Epidermal melanocyte (primary cell): ENCODE measurements at regions not wholly inside any gene's neighbourhood (a gene's known extent, or its start where the extent isn't known, plus 50 kb on each side); places are given as distances from the start of the nearest gene placed in this dataset.
A peak's percentile ranks its signal among the peaks of the same experiment; 100 is the strongest.

Experiments
- DNase-seq: peaks from one replicate; pipeline ENCODE4 v3.0.0; 2011; ENCODE audit warnings: low spot score; ENCODE audit not compliant: insufficient read length

GRCh38 chr2:219893541-219893940 is 266.1 kb downstream of the SLC4A3 start:
- DNase-seq: no peak

DNA sequence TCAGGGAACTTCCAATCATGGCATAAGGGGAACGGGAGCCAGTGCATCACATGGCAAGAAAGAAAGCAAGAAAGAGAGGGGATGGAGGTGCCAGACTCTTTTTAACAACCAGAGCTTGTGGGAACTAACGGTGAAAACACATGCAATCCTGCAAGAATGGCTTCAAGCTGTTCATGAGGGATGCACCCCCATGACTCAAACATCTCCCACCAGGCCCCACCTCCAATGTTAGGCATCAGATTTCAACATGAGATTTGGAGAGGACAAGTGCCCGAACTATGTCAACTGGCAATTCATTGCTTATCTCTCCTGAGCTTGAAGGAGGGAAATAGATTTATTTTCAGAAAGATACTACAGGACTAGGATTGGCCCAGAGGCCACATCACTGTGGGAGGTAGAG is 270.0 kb downstream of the SLC4A3 start:
- DNase-seq: no peak

DNA sequence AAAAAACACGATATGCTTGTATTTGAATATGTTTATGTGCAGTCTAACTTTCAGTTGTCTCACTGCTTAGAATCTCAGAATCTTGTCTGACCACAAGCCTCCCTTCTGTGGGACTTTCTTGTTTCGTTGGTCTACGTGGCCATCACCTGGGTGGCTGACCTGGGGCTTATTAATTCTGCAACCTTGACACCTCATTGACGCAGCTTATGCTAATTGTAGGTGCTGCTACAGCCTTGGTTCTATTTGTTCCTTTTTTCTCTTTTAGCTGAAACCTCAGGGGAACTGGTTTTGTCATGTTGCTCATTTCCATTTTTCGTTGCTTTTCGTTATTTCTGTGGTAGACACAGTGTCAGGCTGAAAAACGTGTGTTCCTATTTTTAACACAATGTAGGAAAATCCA is 273.7 kb downstream of the SLC4A3 start:
- DNase-seq: no peak

GRCh38 chr2:219902891-219903552 is 275.6 kb downstream of the SLC4A3 start:
- no peak for DNase-seq

DNA sequence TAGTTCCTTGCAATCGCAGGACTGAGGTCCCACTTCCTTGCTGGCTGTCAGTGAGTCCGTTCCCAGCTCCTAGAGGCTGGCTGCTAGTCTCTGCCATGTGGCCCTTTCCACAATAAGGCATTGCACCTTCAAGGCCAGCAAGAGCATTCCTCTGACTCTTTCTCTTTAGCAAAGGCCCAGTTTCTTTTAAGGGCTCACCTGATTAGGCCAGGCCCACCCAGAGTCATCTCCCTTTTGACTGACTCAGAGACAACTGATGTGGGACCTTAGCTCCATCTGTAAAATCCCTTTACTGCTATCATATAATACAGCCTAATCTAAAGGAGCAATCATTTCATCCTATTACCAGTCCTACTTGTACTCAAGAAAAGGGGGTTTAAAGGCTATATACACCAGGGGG is 278.2 kb downstream of the SLC4A3 start:
- no peak for DNase-seq

DNA sequence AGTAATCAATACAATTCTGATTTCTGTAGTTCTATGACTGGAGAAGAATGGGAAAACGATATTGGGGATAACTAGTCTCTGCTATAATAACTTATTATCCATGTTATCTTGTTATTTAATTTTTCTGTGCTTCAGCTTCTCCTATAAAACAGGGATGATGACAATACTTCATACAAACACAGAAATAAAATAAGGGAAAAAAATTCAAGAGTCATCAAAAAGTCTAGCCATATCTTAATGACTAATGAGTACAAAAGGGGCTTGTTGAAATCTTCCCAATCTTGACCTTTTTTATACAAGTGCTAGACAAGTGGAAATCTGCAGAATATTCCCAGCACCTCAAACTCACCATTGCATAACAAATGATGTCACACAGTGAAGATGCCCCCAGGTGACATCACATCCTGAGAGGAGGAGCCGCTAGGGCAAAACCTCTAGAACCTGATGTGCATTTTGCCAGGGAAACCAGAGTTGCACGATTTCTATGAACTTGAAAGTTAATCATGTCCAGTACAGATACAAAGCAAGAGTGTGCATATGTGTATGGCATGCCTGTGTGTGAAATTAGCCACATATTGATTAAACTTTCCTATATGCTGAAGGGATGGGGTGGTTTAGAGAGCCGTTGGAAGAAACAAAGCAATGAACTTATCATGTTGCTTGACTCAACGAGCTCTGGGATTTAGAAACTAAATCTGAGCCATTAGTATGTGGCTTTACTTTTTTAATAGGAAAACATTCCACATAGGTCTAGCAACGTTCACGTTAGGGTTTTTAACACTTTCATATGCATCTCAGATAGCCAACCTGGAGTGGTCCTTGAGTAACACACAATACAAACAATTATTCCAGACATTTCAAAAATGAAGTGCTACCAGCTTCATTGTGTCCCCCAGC is 278.9 kb downstream of the SLC4A3 start:
- no peak for DNase-seq

DNA sequence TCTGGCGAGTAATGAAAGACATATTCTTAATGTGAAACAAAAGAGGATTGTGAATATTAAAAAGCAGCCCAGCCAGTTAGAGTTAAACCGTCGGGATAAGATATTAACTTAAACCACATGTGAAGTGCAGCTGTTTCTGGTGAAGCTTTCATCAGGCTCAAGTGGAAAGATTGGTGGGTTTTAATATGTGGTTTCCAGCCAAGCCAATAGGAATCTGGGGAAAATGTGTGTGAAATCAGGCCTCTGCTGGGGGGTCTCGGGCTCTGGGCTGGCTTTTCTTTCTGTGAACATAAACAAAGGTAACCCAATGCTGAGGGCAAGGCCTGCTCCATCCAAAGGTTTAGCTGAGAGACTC is 279.6 kb downstream of the SLC4A3 start:
- peak; percentile 38 for DNase-seq

- DNase-seq: no peak
Measured at GRCh38 chr2:219908538-219908937, 281.1 kb downstream of the SLC4A3 start.

GRCh38 chr2:219911541-219911940 is 284.1 kb downstream of the SLC4A3 start:
- DNase-seq: no peak

DNA sequence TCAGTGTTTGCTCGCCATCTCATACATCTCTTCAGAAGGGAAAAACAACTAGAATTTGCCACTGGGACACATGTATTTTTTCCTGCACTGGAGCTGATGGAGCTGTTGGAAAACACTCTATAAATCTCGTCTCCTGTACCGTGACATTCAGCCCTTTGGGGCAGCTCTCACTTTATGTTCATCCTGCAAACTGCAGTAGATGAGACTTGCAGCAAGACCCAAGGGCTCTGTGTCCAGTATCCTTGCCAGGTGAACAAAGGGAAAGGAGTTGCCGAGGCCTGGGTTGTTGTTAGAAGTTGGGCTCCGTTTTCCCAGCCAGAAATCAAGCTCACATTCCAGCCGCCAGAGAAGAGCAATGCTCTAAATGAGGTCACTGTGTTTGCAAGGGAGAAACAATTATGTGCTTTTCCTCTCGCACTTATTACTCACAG is 285.1 kb downstream of the SLC4A3 start:
- peak; percentile 36 for DNase-seq

- no peak for DNase-seq
Measured at GRCh38 chr2:219914577-219914976, 287.1 kb downstream of the SLC4A3 start.

- DNase-seq: no peak
Measured at GRCh38 chr2:219916281-219916680, 288.9 kb downstream of the SLC4A3 start.

- DNase-seq: no peak
Measured at GRCh38 chr2:219916726-219917440, 289.5 kb downstream of the SLC4A3 start.

DNA sequence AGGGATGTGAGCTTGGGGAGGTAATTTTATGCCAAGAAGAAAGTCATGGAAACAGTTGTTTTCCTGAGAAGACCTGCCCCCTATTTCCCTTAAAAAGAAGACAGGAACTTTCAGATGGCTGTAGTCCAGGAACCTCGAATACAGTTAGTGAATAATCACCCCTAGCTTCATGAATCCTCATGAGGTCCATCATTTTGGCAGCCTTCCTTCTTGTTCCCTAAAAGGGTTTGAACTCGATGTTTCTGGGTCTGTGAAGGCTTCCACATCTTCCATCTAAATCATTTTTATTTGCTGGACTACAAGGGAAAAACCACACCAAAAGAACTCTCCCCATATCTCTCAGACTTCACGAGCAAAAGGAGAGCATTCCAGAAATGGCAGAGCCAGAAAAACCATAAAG is 290.8 kb downstream of the SLC4A3 start:
- DNase-seq: no peak

DNA sequence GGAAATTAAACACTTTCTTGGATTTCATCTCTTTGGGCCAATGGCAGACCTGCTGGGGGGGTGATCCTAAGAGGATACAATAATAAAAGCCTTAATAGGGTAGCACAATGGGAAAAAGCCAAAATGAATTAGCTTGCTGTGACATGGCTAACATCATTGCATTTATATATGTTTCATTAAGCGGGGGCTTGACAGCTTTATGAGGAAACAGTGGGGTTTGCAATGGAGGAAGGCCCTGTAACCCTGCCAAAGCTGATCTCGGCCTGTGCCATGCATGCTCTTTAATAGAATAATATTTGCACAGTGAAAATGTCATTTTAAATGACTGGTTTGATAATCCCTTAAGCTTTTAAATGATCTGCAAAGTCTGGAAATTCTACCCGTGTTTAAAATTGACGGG is 291.5 kb downstream of the SLC4A3 start:
- no peak for DNase-seq

GRCh38 chr2:219919506-219919905 is 292.1 kb downstream of the SLC4A3 start:
- no peak for DNase-seq

DNA sequence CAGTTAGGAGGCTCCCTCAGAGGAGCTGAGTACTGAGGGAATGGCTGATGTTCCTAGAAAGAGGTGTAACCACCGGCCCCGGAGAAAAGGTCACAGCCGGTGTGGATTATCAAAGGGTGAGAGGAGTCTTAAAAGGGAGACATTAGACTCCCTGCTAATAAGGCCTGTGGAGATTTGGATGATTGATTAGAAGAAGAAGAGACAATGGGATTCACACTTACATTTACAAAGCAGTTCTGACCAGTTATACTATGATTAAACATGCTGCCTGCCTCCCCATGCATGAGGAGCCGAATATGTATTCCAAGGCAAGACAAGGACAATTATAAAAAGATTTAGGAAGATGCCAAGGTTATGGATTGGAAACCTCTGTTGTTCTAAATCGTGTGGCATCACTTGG is 302.4 kb downstream of the SLC4A3 start:
- no peak for DNase-seq

DNA sequence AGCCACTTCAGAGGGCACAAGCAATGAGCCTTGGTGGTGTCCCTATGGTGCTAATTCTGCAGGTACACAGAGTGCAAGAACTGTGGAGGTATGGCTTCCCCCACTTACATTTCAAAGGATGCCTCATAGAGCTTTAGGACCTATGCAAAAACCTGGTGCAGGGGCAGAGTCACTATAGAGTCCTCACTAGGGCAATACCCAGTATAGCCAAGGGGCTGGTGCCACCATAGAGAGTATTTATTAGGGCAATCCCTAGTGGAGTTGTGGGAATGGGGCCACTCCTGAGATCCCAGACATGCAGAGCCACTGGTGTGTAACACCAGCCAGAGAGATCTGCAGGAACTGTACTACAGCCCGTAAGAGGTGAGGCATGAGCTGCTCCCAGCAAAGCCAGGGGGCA is 312.2 kb downstream of the SLC4A3 start:
- no peak for DNase-seq

GRCh38 chr2:219944866-219945265 is 317.4 kb downstream of the SLC4A3 start:
- no peak for DNase-seq

GRCh38 chr2:219946021-219946420 is 318.6 kb downstream of the SLC4A3 start:
- no peak for DNase-seq

GRCh38 chr2:219946529-219946928 is 319.1 kb downstream of the SLC4A3 start:
- no peak for DNase-seq

GRCh38 chr2:219947575-219947974 is 320.1 kb downstream of the SLC4A3 start:
- no peak for DNase-seq
